ENCODE measurements at regions not wholly inside any gene's neighbourhood (a gene's known extent, or its start where the extent isn't known, plus 50 kb on each side); places are given as distances from the start of the nearest gene placed in this dataset.

GRCh38 chr2:39947294-39948015, 168.4 kb upstream of the THUMPD2 start:
- intact Hi-C loops (cut with micrococcal nuclease), result no loop called here
- Mint-ChIP-seq H3K36me3 (ENCODE audit: low read depth) (no peaks in the 10 kb centered on the region), H3K27me3 (no peaks in the 10 kb centered on the region), H3K9me3 (no peaks in the 10 kb centered on the region), H3K4me1 (ENCODE audit: low read depth) (peaks cover 23% of the 10 kb centered on the region), H3K4me3 (no peak overlapping the region), H3K27ac (peak overlapping the region; percentile 92)
- POLR2A ChIA-PET, result interaction anchor here (2.4 kb wide), 1 partner anchor 9 kb away, joined by 5 read pairs; no protein-coding TSS in a partner anchor
- CTCF ChIA-PET, result no interaction called here
- ATAC-seq, result peak; percentile 67
- peak; percentile 20 for DNase-seq
- no peak for TF ChIP-seq CTCF (IDR thresholded peaks at IDR 0.05)

- Mint-ChIP-seq H3K27me3 (no peaks in the 10 kb centered on the region), H3K27ac (no peak overlapping the region), H3K36me3 (ENCODE audit: low read depth) (no peaks in the 10 kb centered on the region), H3K4me3 (no peak overlapping the region), H3K4me1 (ENCODE audit: low read depth) (peaks cover 23% of the 10 kb centered on the region), H3K9me3 (no peaks in the 10 kb centered on the region)
- intact Hi-C loops (cut with micrococcal nuclease), result no loop called here
- ChIA-PET POLR2A (no interaction called here), CTCF (no interaction called here)
- no peak for TF ChIP-seq CTCF (IDR thresholded peaks at IDR 0.05)
- DNase-seq, result no peak
- no peak for ATAC-seq
Measured at GRCh38 chr2:39942950-39943349, 163.9 kb upstream of the THUMPD2 start.

- ChIA-PET CTCF (no interaction called here), POLR2A (interaction anchor here (1.2 kb wide), 1 partner anchor 10 kb away, joined by 5 read pairs; no protein-coding TSS in a partner anchor)
- H3K27ac Mint-ChIP-seq, result peak overlapping the region; percentile 90
- DNase-seq, result no peak
- no peaks in the 10 kb centered on the region for H3K9me3 Mint-ChIP-seq
- H3K36me3 Mint-ChIP-seq (ENCODE audit: low read depth), result no peaks in the 10 kb centered on the region
- intact Hi-C loops (cut with micrococcal nuclease), result no loop called here
- TF ChIP-seq CTCF (IDR thresholded peaks at IDR 0.05), result no peak
- peaks cover 19% of the 10 kb centered on the region for H3K4me1 Mint-ChIP-seq (ENCODE audit: low read depth)
- peak; percentile 69 for ATAC-seq
- no peaks in the 10 kb centered on the region for H3K27me3 Mint-ChIP-seq
- H3K4me3 Mint-ChIP-seq, result peak overlapping the region; percentile 67
Measured at GRCh38 chr2:39938035-39938835, 159.2 kb upstream of the THUMPD2 start.

- peak overlapping the region; percentile 90 for H3K27ac Mint-ChIP-seq
- DNase-seq (no peak), ATAC-seq (no peak)
- TF ChIP-seq CTCF (IDR thresholded peaks at IDR 0.05), result no peak
- peaks cover 16% of the 10 kb centered on the region for H3K4me1 Mint-ChIP-seq (ENCODE audit: low read depth)
- ChIA-PET CTCF (no interaction called here), POLR2A (no interaction called here)
- no peaks in the 10 kb centered on the region for H3K27me3 Mint-ChIP-seq
- peak overlapping the region; percentile 67 for H3K4me3 Mint-ChIP-seq
- no peaks in the 10 kb centered on the region for H3K9me3 Mint-ChIP-seq
- no peaks in the 10 kb centered on the region for H3K36me3 Mint-ChIP-seq (ENCODE audit: low read depth)
- intact Hi-C loops (cut with micrococcal nuclease), result no loop called here
Measured at GRCh38 chr2:39937621-39938020, 158.6 kb upstream of the THUMPD2 start.

- Mint-ChIP-seq H3K27ac (no peak overlapping the region), H3K9me3 (no peaks in the 10 kb centered on the region), H3K27me3 (no peaks in the 10 kb centered on the region), H3K4me3 (peak overlapping the region; percentile 4), H3K4me1 (ENCODE audit: low read depth) (peaks cover 16% of the 10 kb centered on the region), H3K36me3 (ENCODE audit: low read depth) (no peaks in the 10 kb centered on the region)
- intact Hi-C loops (cut with micrococcal nuclease), result no loop called here
- ATAC-seq (no peak), DNase-seq (no peak)
- no peak for TF ChIP-seq CTCF (IDR thresholded peaks at IDR 0.05)
- CTCF ChIA-PET, result interaction anchor here (0.7 to 0.8 kb wide), 2 partner anchors 21 to 502 kb away, joined by 3 read pairs; no protein-coding TSS in a partner anchor
- POLR2A ChIA-PET, result no interaction called here
Measured at GRCh38 chr2:39934851-39935250, 155.8 kb upstream of the THUMPD2 start.

Data from activated CD8-positive, alpha-beta T cell treated with anti-CD3 and anti-CD28 coated beads for 36 hours (primary cell).